ENCODE measurements at regions not wholly inside any gene's neighbourhood (a gene's known extent, or its start where the extent isn't known, plus 50 kb on each side); places are given as distances from the start of the nearest gene placed in this dataset.
"Not testable (repeated sequence)": the region's sequence is repeated elsewhere in the genome, so short reads cannot be mapped to it uniquely, and the experiment has no call there.

GRCh38 chr17:55909776-55910175, 158.9 kb downstream of the PCTP start:
- no peak for DNase-seq

DNA sequence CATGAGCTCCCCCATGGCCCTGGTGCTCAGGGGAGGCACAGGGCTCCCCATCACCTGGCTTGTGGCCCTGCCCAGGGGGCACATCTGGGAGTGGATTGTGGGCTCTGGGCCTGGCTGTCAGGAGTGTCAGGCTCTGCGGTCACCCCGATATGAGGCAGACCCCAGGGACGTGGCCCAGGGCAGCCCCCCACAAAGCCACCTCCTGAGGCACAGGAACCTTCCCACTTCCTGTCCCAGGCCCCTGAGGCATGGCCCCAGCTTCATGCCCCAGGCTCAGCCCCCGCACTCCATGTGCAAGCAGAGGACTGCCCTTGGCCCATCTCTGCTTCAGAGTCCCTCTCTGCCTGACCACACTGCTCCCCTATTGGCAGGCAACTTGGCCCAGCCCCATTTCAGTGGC, 160.3 kb downstream of the PCTP start:
- DNase-seq = no peak

- no peak for DNase-seq
These were observed 174.6 kb downstream of the PCTP start for GRCh38 chr17:55925440-55925839.

DNA sequence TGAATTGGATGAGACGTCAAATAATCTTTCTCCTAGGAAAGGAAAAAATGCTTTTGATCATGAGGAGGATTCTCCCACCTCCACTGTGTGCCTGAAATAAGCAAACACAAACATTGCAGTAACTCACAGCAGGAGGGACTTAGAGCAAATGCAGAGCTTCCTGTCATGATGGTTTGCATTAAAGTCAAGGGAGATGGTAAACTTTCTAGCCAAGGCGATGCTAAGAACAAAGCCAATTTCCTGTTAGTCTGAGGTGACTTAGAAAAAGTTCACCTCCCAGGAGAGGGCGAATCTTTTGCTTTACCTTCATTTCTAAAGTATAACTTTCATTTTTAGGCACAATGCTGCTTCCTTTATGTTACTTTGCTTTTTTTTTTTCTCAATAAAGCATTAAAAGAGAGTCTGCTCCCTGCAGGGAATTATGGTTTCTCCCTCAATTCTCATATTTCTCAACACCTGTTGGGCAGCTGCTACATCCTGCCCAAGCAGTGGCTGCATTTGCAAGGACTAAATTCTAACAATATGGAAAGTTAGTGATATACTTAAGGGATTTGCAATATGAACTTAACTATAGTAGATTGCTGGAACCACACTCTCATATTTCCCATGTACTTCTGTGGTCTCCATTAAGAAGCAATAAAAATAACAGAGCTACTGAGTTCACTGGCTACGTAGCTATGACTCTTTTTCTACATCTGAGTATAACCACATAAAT, 175.6 kb downstream of the PCTP start:
- DNase-seq = no peak

- no peak for DNase-seq
These were observed 179.5 kb downstream of the PCTP start for GRCh38 chr17:55930291-55930809.

GRCh38 chr17:55931446-55931845, 180.6 kb downstream of the PCTP start:
- DNase-seq = no peak

GRCh38 chr17:55932973-55933372, 182.1 kb downstream of the PCTP start:
- DNase-seq = no peak

GRCh38 chr17:55939181-55939810, 188.4 kb downstream of the PCTP start:
- peak; percentile 80 for DNase-seq

DNA sequence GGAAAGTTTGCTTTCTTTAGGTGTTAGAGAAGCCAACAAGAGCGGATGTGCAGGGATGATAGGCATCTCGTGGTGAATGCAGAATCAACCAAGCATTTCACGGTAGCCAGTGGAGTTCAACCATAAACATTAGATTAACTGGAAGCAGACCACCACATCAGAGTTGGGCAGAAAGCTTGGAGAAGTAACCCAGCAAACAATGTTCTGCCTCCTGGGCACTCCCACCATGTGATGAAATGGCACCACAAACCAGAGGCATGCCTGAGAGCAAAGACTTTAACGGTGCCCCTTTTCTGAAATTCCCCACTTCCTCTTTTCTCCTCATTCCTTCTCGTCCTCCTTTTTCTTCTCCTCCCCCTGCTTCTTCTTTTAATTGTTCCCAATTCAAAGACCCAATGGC, 193.5 kb upstream of the ANKFN1 start:
- no peak for DNase-seq

DNA sequence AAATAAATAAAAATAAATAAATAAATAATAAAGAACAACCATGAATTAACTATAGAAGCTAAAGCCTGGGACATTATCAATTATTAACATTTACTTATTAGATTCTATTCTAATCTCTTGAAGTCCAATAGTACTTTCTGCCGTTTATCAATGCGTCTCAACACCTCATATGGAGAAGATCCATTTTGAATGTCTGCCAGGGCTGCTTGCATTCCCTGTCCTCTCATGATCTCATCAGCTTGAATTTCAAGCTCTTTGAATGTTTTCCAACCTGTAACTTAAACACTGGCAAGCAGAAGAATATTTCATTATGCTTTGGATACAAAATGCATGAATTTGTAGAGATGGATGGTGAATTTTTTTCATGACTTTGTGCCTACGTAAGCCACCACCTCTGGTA, 191.9 kb upstream of the ANKFN1 start:
- no peak for DNase-seq

DNA sequence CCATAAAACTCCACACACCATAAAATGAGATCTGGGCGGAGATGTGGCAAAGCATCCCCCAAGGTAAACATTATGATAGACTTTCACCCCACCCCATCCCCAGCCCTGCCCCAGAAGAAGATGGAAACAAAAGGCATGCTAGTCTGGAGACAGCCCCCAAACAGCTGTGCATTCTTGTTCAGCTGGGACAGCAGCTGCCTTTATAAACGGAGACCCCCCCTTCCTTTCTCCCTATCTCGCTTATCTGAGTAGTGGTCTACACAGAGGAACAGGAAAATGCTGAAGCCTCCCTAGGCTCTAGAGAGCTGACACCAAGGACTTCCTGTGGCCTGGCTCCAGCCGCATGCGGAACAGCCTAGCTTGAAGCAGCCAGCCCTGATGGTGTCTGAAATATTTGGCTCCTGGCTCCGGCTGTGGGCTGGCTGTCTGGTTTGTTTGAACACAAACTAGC, 190.3 kb upstream of the ANKFN1 start:
- no peak for DNase-seq

- no peak for DNase-seq
These were observed 189.1 kb upstream of the ANKFN1 start for GRCh38 chr17:55964191-55964590.

DNA sequence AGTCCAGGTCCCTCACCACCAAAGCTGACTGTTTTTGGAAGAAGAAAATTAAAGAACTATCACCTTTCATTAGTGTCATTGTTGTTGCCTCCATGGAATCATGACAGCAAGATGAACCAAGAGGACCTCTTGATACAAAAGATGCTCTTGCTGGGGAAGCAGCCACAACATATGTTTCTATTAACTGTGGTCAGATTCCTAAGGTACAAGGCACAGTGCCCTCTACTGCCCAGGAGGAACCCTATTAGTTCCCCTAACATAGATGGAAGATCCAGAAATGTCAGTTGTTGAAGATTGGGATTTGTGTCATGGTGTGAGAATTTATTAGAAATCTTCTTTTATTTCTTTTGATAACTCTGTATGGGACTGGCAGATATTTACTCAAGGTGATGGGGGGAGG, 188.2 kb upstream of the ANKFN1 start:
- no peak for DNase-seq

DNA sequence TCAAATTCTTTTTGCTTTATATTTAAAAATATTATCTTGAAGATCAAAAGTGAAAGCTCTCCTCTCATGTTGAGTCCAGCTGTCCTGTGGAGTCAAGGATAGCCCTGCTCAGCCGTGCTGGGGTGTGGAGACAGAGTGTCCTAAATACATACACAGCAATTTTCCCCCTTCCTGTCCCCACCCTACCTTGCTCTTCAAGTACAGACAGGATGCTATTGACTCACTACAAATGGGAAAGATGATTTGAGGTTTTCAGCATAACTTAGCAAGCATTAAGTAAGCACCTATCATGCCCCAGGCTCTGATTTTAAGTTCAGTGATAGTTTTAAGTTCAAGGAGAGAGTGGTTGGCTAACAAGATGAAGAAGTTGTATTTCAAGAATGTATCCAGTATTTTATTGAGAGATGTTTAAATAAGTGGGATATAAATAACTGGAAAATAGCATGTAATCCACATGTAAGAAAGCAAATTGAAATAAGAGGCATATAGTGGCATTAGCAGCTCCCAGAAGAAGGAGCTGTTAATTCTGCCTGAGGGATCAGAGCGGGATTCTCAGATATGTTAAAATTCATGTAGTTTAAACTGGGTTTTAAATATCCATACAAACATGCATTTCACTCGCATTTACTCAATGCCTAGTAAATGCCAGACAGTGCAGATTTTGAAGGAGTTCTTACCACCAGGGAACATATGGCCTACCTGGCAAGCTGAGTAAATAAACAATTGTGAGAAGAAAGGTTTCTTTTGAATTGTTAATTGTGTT, 183.5 kb upstream of the ANKFN1 start:
- no peak for DNase-seq

DNA sequence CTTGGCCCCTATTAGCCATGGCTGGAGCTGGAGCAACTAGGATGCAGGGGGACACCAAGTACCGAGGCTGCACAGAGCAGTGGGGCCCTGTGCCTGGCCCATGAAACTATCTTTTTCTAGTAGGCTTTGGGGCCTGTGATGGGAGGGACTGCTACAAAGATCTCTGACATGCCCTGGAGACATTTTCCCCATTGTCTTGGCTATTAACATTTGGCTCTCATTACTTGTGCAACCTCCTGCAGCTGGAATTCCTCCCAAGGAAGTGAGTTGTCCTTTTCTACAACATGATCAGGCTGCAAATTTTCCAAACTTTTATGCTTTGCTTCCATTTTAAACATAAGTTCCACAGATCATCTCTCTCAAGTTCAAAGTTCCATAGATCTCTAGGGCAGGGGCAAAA, 174.7 kb upstream of the ANKFN1 start:
- no peak for DNase-seq

GRCh38 chr17:55983096-55983495, 170.2 kb upstream of the ANKFN1 start:
- no peak for DNase-seq

DNA sequence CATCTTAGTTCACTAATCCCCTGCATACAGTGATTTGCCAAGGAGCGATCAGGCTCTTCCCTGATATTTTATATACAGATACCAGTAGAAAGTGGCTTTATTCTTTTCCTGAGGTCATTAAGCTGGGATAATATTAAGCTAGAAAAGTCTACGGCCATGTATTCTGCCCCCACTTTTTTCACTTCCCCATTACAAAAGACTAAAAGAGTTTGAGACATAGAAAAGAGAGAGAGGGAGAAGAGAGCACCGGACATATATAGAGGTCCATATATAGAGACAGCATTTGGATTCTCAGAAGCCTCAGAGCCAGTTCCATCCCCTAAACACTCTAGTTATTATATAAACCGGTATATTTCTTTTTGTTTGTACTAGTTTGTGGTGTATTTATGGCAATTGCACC, 166.5 kb upstream of the ANKFN1 start:
- no peak for DNase-seq

DNA sequence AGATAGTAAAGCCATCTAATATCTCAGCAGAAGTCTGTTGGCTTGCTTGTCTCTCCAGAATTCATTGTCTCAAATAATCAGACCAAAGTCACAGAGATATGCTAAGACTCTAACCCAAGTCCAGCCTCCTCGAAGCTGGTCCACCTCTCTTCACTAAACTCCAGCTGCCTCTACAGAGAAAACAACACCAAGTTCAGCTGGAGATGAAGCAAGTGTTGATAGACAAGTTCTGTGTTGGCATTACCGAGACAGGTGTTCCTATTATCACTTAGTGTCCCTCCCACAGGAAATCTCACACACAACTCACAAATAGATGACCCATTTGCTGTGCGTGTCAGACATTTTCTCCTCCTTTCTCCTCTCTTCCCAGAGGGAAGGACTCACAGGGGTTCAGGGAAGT, 164.4 kb upstream of the ANKFN1 start:
- DNase-seq = no peak

GRCh38 chr17:55990332-55991006, 162.8 kb upstream of the ANKFN1 start:
- DNase-seq = no peak

DNA sequence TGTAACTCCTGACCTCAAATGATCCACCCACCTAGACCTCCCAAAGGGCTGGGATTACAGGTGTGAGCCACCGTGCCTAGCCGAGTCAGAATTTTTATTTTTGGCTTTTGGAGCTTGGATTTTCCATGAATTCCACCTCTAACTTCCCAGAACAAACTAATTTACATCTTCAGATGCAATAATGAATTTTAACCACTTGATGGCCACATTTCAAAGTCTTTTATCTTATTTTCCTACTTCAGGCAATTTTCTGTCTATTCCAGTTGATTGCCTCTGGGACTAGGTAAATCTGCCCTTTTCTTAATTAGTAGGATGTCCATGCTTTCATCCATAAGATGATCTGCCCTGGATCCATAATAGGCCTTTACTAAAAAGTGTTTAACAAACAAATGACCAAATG, 156.4 kb upstream of the ANKFN1 start:
- no peak for DNase-seq

DNA sequence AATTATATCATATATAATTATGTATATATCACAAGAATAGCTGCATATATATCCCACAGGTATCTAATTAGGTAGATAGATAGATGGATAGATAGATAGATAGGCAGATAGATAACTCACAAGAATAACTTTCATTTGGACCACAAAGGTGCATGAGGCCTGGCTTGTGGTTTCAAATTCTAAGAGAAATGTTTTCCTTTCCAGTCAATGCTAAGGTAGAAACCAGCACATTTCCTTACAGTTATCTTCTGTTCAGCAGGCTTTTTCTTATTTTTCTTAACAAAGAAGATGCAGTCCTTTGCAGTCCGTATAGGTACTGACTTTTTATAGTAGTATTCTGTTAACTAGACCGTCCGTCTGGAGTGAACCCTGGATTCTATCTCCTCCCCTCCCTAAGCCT, 152.9 kb upstream of the ANKFN1 start:
- DNase-seq = no peak

- DNase-seq = not testable (repeated sequence)
These were observed 150.6 kb upstream of the ANKFN1 start for GRCh38 chr17:56002656-56003055.

Data from NCI-H2227 treated with DMSO at 0.1 percent for 48 hours (cell line).